NCI-H1092 treated with DMSO at 0.1 percent for 48 hours (cell line): ENCODE measurements at regions not wholly inside any gene's neighbourhood (a gene's known extent, or its start where the extent isn't known, plus 50 kb on each side); places are given as distances from the start of the nearest gene placed in this dataset.
"Not testable (repeated sequence)": the region's sequence is repeated elsewhere in the genome, so short reads cannot be mapped to it uniquely, and the experiment has no call there.

Experiments
- DNase-seq: peaks from one replicate; lab custom pipeline; 2025; lab: John Stamatoyannopoulos, UW

DNA sequence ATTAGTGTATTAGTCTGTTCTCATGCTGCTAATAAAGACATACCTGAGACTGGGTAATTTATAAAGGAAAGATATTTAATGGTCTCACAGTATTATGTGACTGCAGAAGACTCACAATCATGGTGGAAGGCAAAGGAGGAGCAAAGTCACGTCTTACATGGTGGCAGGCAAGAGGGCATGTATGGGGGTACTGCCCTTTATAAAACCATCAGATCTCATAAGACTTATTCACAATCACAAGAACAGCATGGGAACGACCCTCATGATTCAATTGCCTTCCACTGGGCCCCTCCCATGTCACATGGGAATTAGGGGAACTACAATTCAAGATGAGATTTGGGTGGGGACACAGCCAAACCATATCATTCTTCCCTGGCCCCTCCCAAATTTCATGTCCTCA lies 52.7 kb upstream of the ST3GAL5 start:
- DNase-seq = not testable (repeated sequence)

DNA sequence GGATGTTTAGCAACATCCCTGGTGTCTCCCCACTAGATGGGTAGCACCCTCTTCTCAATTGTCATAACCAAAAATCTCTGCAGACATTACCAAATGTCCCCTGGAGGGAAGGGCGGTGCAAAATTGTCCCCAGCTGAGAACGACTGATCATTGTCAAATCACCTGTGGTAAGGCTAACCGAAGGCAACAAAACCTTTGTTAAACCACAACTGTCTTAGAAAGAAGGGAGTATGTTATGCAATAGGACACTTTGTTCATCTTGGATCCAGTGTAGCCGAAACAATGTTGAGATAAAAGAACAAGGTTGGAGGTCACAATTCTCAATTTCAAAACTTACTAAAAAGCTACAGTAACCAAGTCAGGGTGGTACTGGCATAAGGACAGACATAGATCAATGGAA lies 50.3 kb upstream of the ST3GAL5 start:
- no peak for DNase-seq
